GM12873 (cell line): ENCODE measurements at regions not wholly inside any gene's neighbourhood (a gene's known extent, or its start where the extent isn't known, plus 50 kb on each side); places are given as distances from the start of the nearest gene placed in this dataset.

Source experiments
- TF ChIP-seq, protein P1 (sequence below): IDR thresholded peaks from 2 replicates; pipeline ENCODE4 v1.5.1; 2012; ENCODE audit warnings: low read depth, mild to moderate bottlenecking, moderate library complexity, low read length, control low read depth; ENCODE audit not compliant: insufficient read depth; ENCODE audit errors: missing control alignments

DNA sequence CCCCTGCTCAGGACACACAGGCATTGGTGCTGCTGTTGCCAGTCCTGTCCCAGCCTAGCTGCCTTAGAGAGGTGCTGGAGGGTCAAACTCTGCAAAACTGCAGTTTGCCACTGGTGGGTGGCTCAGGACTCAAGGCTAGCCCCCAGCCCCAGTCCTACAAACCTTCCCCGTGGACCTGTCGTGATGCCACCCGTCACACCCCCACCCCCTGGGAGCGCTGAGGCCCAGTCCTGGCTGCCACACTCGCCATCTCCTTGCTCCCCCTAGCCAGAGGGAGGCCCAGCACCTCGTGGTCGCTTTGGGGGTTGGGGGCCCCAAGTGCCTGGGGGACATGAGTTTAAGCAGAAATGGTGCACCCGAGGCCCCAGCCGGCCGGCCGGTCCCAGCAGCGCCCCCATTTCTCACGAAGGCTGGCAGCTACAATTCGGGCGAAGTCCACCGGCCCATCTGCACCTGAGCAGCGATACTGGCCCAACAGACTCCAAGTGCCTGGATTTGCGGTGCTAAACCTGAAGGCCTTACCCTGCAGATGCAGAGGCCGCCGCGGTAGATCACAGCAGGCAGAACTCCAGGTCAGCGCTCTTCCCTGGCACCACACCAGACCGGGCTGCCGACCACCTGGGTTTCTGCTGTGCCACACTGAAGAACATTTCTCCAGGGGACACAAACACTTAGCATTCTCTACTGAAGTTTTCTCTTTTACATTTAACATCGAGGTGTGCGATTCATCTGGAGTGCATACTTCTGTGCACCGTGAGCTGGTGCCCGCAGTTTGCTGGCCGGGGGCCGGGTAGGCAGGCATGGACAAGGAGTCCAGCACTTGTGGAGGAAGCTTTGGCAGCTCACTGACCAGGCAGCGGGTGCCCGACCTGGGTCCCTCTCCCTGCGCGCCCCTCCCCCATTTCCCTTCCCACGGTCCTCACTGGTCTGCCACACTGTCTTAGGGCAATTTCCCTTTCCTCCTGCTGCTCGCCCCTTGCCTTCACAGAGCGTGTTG lies 130.0 kb downstream of the KCNJ12 start:
- TF ChIP-seq, protein P1, sequence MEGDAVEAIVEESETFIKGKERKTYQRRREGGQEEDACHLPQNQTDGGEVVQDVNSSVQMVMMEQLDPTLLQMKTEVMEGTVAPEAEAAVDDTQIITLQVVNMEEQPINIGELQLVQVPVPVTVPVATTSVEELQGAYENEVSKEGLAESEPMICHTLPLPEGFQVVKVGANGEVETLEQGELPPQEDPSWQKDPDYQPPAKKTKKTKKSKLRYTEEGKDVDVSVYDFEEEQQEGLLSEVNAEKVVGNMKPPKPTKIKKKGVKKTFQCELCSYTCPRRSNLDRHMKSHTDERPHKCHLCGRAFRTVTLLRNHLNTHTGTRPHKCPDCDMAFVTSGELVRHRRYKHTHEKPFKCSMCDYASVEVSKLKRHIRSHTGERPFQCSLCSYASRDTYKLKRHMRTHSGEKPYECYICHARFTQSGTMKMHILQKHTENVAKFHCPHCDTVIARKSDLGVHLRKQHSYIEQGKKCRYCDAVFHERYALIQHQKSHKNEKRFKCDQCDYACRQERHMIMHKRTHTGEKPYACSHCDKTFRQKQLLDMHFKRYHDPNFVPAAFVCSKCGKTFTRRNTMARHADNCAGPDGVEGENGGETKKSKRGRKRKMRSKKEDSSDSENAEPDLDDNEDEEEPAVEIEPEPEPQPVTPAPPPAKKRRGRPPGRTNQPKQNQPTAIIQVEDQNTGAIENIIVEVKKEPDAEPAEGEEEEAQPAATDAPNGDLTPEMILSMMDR = no peak

DNA sequence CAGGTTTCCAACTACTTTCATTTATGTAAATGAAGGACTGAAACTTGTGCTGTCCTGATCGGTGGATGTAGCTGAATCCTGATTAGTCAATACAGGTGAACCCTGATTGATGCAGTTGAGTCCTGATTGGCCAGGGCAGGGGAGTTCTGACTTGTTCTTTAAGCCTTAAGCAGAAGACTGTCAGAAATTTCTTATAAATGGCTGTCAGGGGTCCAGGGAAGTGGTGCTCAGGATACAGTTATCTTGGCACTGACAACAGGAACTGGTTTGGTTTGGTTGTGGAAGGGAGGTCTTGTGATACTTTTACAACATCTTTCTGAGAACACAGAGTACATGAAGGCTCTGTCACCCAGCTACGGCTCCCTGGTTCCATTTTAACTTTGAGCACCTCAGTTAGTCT lies 132.1 kb downstream of the KCNJ12 start:
- TF ChIP-seq, protein P1 = no peak

DNA sequence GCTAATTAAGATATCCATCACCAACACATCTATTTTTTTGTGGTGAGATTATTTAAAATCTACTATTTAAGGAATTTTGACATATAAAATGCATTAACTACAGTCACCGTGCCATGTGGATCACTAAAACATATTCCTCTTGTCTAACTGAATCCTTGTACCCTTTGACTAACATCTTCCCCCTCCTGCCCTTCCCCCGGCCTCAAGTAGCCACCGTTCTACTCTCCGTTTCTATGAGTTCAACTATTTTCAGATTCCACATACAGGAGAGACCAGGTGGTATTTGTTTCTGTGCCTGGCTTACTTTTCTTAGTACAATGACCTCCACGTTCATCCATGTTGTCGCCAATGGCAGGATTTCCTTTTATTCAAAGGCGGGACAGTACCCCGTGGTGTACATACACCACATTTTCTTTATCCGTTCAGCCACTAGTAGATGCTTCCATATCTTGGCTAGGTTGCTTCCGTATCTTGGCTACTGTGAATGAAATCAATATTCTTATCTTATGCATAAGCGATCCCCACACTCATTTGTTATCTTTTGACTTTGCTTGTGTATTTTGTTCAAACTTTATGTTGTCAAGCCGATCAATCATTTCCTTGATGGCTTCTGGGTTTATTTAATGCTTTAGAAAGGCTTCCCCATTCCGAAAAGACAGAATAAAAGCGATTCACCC lies 134.7 kb downstream of the KCNJ12 start:
- TF ChIP-seq, protein P1 = no peak

DNA sequence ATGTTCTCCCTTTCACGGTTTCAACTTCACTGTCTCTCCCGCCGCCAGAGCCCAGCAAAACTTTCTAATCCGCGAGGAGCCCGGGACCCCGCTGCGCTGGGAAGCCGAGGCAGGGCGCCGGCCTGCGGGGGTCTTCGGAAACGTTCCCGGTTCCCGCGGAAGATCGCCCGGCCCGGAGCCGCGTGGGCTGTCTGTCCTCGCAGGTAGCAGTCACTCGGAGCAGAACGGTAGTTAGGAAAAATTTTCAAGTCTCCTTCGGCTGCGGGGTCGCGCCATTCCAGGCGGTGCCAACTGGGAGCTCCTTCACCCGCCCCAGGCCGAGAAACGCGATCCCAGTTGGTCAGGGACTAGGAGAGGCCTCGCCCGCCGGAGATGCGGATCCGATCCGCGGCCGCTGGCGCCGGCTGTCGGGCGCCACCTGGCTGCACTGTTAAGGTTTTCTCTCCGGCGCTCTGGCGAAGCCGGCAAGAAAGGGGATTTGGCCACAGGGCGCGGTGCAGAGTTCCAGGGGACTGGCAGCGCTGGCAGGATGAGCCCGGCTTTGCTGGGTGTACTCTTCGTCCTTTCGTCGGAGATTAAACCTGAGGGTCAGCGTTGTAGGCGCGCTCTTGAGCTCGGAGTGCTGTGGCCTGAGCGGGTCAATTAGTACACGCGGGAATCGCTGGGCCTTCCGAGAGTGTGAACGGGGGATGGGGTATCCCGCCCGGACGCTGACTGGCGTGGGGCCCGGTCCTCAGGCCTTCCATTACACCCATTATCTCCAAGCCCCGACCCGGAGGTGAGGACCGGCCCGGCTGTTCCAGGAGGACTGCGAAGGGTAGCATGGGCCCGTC lies 135.4 kb downstream of the KCNJ12 start:
- TF ChIP-seq, protein P1 = peak; percentile 70

DNA sequence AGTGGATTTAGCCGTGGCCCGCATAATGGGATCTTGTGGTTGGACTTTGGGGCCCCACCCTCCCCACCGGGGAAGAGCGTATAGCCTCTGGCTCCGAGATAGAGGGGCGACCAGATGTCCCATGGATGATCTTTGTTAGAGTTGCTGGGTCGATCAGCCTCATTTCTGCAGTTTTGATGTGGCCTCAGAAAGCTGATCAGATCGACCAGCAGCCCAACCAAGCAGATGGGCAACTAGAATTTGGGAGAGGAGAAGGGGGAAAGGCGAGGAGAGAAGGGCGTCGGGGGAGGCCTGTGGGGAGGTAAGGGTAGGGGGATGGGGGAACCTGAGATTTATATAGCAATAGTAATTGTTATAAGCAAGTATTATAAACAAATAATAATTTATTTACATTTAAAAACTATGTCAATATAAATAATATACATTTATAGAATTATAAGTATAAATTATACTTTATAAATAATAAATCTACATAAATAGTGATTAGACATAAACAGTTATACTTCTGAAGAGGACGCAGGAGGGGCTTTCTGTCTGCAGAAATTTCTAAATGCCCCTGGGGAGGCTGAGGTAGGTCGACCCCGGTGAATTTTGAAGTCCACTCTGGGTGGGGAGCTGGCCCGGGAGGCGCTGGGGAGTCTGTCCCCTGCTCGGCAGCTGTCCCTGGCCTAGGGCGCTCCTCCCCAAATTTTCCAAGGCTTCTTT lies 136.3 kb downstream of the KCNJ12 start:
- TF ChIP-seq, protein P1 = no peak

DNA sequence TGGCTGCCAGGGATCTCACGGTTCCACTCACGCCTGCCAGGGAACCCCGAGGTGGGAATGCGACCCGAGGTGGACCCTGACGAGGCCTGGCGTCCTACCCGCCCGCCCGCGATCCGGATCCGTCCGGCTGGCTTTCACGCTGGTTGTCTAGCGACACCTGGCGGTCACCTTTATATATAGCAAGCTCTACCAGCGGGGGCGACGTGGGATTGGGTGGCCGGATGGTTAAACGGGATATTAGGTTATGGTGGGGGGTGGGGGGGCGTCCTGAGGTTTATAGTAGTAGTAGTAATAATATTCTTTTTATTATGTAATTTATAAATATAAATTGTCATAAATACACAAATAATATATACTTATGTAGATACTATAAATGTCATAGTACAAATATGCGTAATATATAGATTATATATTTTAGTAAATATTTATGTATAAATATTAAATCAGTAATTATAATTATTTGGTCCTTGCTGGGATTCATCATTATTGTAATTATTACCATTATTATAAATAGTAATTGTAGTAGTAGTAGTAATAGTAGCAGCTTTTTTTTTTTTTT lies 136.9 kb downstream of the KCNJ12 start:
- TF ChIP-seq, protein P1 = peak; percentile 72
